Rectal smooth muscle tissue (tissue), 1 donor: ENCODE measurements at regions not wholly inside any gene's neighbourhood (a gene's known extent, or its start where the extent isn't known, plus 50 kb on each side); places are given as distances from the start of the nearest gene placed in this dataset.

ENCODE experiments used
- H3K27ac ChIP-seq: one replicate; pipeline ENCODE4 v1.7.0; 2013; ENCODE audit warnings: low read depth, low read length, inconsistent platforms
- H3K27me3 ChIP-seq: one replicate; pipeline ENCODE4 v1.7.0; 2013; ENCODE audit warnings: low read length; ENCODE audit not compliant: control insufficient read depth, insufficient read depth
- H3K36me3 ChIP-seq: one replicate; pipeline ENCODE4 v1.7.0; 2013; ENCODE audit warnings: low read length; ENCODE audit not compliant: control insufficient read depth, insufficient read depth
- H3K4me1 ChIP-seq: one replicate; pipeline ENCODE4 v1.7.0; 2013; ENCODE audit warnings: low read length; ENCODE audit not compliant: control insufficient read depth, insufficient read depth
- H3K4me3 ChIP-seq: one replicate; pipeline ENCODE4 v1.7.0; 2013; ENCODE audit warnings: low read length
- H3K9ac ChIP-seq: one replicate; pipeline ENCODE4 v1.7.0; 2013; ENCODE audit warnings: low read length

DNA sequence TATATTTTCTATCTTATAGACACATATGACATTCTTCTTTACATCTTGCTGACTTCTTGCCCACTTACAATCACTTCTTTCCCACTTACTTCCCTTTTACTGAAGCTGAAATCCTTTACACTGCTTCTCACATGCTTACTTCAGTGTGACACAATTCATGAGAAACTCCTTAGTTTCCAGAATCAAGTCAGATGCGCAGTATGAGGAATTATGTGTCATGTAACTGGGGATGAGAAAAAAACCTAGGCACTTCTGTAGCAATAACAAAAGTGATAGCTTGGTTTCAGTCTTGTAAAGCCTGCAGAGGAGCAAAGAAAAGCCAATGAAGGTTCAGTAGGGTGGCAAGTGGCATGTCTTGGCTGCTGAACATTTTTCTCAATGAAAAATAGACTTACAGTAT, 566.2 kb upstream of the RGS18 start:
- Histone ChIP-seq H3K36me3 (no peaks in the 10 kb centered on the region), H3K9ac (no peak overlapping the region), H3K27me3 (no peaks in the 10 kb centered on the region), H3K27ac (no peak overlapping the region), H3K4me3 (no peak overlapping the region), H3K4me1 (no peaks in the 10 kb centered on the region)

DNA sequence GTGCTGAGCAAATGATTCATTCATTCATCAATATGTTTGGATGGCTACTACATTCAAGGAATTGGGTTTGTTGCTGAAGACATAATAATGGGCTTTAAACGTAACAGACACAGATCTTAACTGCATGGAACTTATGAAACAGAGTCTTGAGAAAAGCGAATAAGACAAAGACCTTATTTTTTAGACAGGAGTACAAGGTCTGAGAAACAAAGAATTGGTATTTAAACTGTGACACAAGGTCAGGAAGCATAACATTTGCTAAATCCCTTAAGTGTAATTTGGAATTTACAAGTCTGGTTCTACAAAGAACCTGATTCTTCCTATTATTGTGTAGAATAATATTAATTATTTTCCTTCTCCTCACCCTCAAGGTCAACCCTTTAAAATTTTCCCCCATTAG, 565.4 kb upstream of the RGS18 start:
- no peak overlapping the region for H3K9ac ChIP-seq
- no peaks in the 10 kb centered on the region for H3K36me3 ChIP-seq
- no peak overlapping the region for H3K4me3 ChIP-seq
- H3K27ac ChIP-seq: no peak overlapping the region
- H3K4me1 ChIP-seq: no peaks in the 10 kb centered on the region
- no peaks in the 10 kb centered on the region for H3K27me3 ChIP-seq

DNA sequence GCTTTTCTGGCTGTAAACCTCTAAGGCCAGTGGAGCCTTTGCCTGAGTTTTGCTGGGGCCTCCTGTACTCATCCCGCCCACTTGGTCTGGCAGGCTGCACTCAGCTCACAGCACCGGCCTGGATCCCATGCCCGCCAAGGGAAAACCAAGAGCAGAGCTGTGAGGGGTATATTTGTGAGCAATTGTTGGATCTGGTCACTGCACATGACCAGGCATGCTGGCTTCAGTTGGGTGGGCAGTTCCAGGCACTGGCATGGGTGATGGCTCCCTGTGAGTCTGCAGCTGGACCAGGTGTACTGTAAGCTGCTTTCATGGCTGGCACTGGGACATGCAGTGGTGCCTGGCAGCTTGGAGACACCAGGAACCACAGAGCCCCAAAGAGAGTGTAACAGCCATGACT, 563.1 kb upstream of the RGS18 start:
- H3K4me1 ChIP-seq: no peaks in the 10 kb centered on the region
- no peak overlapping the region for H3K4me3 ChIP-seq
- no peaks in the 10 kb centered on the region for H3K36me3 ChIP-seq
- no peak overlapping the region for H3K9ac ChIP-seq
- H3K27me3 ChIP-seq: no peaks in the 10 kb centered on the region
- no peak overlapping the region for H3K27ac ChIP-seq

DNA sequence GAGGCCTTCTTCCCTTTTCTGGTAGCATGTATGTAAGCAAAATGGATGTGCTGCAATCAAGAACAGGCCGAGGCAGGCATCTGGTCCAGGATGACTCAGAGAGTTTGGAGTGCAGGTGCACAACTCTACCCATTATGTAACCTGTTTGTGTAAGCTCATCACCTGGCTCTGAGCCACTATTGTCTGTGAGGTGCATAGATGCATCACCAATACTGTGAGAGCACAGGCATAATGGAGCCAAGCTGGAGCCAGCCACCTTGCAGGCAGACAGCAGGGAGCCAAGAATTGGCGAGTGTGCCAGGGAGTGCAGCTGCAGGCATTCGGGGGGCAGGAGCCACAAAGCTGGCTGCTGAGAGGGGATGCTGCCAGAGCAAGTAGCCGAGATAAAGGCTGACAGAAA, 549.9 kb upstream of the RGS18 start:
- no peaks in the 10 kb centered on the region for H3K27me3 ChIP-seq
- no peak overlapping the region for H3K9ac ChIP-seq
- H3K27ac ChIP-seq: no peak overlapping the region
- H3K4me1 ChIP-seq: no peaks in the 10 kb centered on the region
- no peak overlapping the region for H3K4me3 ChIP-seq
- H3K36me3 ChIP-seq: no peaks in the 10 kb centered on the region

DNA sequence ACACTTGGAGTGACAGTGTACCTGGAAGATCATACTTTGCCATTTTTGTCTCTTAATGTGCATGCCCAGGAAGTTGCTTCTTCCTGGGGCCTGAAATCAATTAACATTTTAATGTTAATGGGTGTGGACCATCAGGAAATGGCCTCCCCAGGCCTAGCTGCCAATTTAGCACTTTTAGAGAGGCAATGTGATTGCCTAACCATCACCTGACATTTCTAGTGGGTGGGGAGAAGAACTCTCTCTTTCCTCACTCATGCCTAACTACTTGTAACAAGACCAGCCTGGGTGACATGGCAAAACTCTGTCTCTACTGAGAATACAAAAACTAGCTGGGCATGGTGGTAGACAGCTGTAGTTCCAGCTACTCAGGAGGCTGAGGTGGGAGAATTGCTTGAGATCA, 549.0 kb upstream of the RGS18 start:
- Histone ChIP-seq H3K4me3 (no peak overlapping the region), H3K4me1 (no peaks in the 10 kb centered on the region), H3K36me3 (no peaks in the 10 kb centered on the region), H3K9ac (no peak overlapping the region), H3K27ac (no peak overlapping the region), H3K27me3 (no peaks in the 10 kb centered on the region)

DNA sequence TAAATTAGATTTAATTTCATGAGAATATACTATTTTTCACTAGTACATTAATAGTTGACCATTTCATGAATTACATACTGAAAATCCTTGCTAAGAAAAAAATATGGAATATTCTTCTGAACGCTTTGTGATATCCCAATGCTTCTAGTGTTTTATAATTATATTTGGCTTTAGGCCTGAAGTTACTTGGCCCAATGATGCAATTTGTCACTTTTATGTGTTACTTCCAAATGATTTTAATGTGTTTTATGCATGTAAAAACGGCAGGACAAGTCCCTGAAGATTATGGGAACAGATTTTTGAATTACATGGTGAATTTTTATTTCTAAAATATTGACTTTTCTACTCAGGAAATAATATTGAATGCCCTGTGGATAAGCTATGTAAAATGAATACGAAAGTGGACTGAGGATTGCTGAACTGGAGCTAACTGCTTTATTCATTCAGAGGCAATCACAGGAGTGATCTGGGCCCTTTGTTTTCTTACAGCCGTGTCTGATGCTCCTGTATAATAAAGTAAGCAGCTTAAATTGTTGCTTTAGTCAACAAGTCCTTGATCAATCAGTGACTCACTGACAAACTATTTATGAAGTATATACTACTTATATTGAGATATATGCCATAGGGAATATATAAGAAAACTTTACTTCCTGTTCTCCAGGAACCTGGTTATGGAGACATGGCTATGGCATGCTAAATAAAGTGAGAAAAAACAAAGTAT, 543.0 kb upstream of the RGS18 start:
- H3K4me1 ChIP-seq: no peaks in the 10 kb centered on the region
- no peaks in the 10 kb centered on the region for H3K36me3 ChIP-seq
- no peak overlapping the region for H3K4me3 ChIP-seq
- H3K27ac ChIP-seq: no peak overlapping the region
- H3K9ac ChIP-seq: no peak overlapping the region
- H3K27me3 ChIP-seq: no peaks in the 10 kb centered on the region

DNA sequence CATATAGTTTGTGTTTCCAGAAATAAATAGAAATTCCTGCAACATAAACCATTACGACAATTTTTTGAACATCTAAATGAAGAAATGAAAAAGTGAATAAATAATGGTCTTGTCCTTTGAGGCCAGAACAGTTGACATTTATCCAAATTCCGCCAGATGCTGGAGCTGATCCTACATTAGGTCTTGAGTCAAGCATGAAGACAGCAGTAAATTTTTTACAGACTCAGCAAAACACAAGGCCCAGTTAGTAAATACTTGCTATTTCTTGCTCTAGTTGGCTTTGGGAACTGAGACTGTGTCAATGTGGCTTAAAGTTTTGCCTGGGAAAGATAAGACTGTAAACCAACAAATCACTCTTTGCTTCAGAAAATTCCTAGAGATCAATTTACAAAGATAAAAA, 540.1 kb upstream of the RGS18 start:
- H3K4me3 ChIP-seq: no peak overlapping the region
- no peak overlapping the region for H3K27ac ChIP-seq
- no peaks in the 10 kb centered on the region for H3K36me3 ChIP-seq
- H3K27me3 ChIP-seq: no peaks in the 10 kb centered on the region
- no peaks in the 10 kb centered on the region for H3K4me1 ChIP-seq
- no peak overlapping the region for H3K9ac ChIP-seq

DNA sequence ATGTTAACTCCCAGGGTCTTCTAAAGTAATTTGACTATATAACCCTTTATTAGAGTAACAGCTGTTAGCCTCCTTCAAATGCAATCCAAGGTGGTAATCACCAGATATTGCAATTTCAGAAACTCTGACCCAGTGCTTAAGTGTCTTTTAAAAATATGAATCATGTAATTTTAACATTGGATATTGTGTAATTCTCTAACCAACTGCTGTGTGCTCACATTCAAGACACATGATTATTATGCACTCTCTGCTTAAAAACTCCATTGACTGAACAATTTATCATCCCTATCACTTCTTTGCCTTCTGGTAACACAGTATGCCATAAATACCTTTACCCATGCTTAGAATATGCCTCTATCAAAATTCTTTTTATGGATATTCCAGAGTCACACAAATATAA, 537.4 kb upstream of the RGS18 start:
- Histone ChIP-seq H3K4me3 (no peak overlapping the region), H3K27me3 (no peaks in the 10 kb centered on the region), H3K4me1 (no peaks in the 10 kb centered on the region), H3K36me3 (no peaks in the 10 kb centered on the region), H3K9ac (no peak overlapping the region), H3K27ac (no peak overlapping the region)

DNA sequence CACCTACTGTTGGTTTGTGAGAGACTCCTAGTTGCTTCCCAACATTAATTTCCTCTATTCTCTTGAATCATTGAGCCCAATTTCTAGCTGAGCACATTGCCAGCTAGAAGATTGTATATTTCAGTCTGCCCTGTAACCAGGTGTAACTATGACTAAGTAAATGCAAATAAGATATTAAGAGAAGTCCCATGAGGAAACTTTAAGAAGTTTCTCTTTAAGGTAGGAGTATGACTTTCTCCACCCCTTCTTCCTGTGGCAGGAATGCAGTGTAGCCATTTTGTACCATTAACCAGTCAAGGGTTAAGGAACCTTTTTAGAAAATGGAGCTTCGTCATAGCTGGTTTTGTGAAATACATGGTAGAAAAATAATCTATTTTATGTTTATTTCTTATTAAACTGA, 534.2 kb upstream of the RGS18 start:
- Histone ChIP-seq H3K4me1 (no peaks in the 10 kb centered on the region), H3K4me3 (no peak overlapping the region), H3K27me3 (no peaks in the 10 kb centered on the region), H3K27ac (no peak overlapping the region), H3K36me3 (no peaks in the 10 kb centered on the region), H3K9ac (no peak overlapping the region)

DNA sequence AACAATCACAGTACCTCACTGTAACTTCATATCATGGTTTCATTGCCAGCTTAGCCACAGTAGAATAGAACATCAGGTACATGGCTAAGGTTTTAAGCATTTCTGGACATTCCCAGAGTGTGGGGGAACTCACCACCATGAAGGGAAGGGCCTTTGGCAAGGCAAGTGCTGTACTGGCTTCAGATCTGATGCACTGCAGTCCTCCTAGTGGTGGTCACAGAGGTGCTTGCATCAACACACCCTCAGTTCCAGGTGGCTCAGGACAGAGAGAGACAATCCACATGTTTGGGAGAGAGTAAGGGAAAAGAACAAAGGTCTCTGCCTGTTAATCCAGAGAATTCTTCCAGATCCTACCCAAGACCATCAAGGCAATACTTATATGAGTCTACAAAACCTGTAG, 528.4 kb upstream of the RGS18 start:
- Histone ChIP-seq H3K4me1 (no peaks in the 10 kb centered on the region), H3K4me3 (no peak overlapping the region), H3K36me3 (no peaks in the 10 kb centered on the region), H3K27me3 (no peaks in the 10 kb centered on the region), H3K9ac (no peak overlapping the region), H3K27ac (no peak overlapping the region)

DNA sequence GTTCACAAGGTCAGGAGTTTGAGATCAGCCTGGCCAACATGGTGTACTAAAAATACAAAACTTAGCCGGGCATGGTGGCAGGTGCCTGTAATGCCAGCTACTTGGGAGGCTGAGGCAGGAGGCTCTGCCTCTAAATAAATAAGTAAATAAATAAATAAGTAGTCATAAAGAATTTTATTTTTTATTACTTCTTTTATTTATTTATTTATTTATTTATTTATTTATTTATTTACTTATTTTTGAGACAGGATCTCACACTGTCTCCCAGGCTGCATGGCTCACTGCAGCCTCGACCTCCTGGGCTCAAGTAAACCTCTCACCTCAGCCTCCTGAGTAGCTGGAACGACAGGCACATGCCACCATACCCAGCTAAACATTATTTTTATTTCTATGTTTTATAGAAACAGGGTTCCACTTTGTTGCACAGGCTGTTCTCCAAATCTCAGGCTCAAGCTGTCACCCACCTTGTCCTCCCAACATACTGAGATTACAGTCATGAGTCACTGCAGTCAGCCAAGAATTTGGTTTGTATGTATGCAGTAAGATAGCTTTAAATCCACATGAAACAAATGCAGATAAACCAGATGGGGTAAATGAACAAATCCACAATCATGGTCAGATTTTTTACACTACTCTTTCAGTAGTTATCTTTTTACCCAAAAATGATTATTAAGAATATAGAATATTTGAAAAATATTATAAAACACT, 523.3 kb upstream of the RGS18 start:
- no peak overlapping the region for H3K27ac ChIP-seq
- H3K4me1 ChIP-seq: no peaks in the 10 kb centered on the region
- H3K27me3 ChIP-seq: no peaks in the 10 kb centered on the region
- no peak overlapping the region for H3K9ac ChIP-seq
- H3K4me3 ChIP-seq: no peak overlapping the region
- no peaks in the 10 kb centered on the region for H3K36me3 ChIP-seq

DNA sequence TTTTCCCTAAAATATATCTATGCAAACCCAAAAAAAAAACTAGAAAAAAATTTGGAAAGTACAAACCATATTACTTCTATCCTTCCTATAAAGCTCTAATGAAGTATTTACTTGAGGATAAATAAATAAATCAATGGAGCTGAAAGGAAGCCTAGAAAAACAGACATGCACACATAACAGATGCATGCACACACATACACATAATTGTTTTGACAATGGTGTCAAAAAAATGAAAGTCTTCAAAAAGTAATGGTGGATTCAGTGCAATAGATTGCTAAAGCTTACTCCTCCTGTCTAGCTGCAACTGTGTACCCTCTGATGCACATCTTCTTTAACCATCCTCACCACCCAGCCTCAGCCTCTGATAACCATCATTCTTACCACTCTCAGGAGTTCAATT, 521.9 kb upstream of the RGS18 start:
- Histone ChIP-seq H3K9ac (no peak overlapping the region), H3K27me3 (no peaks in the 10 kb centered on the region), H3K4me1 (no peaks in the 10 kb centered on the region), H3K4me3 (no peak overlapping the region), H3K36me3 (no peaks in the 10 kb centered on the region), H3K27ac (no peak overlapping the region)
